HUES48 (cell line): ENCODE measurements at regions not wholly inside any gene's neighbourhood (a gene's known extent, or its start where the extent isn't known, plus 50 kb on each side); places are given as distances from the start of the nearest gene placed in this dataset.

Experiments
- H3K27ac ChIP-seq: one replicate; pipeline ENCODE4 v1.7.0; 2013; ENCODE audit warnings: low read depth, low read length, inconsistent platforms
- H3K27me3 ChIP-seq: 2 replicates; pipeline ENCODE4 v1.6.1; 2013; ENCODE audit warnings: mild to moderate bottlenecking, low read length; ENCODE audit not compliant: control insufficient read depth, insufficient read depth
- H3K36me3 ChIP-seq: 2 replicates; pipeline ENCODE4 v1.6.1; 2013; ENCODE audit warnings: low read length; ENCODE audit not compliant: control insufficient read depth, insufficient read depth
- H3K4me1 ChIP-seq: 2 replicates; pipeline ENCODE4 v1.6.1; 2013; ENCODE audit warnings: mild to moderate bottlenecking, low read length; ENCODE audit not compliant: control insufficient read depth, insufficient read depth
- H3K4me3 ChIP-seq: 2 replicates; pipeline ENCODE4 v1.5.1; 2013; ENCODE audit warnings: mild to moderate bottlenecking, low read depth, low read length
- H3K9ac ChIP-seq: 2 replicates; pipeline ENCODE4 v1.6.1; 2013; ENCODE audit warnings: mild to moderate bottlenecking, low read depth, low read length, moderate library complexity
- H3K9me3 ChIP-seq: 2 replicates; pipeline ENCODE4 v1.6.1; 2013; ENCODE audit warnings: low read length; ENCODE audit not compliant: control insufficient read depth, insufficient read depth

DNA sequence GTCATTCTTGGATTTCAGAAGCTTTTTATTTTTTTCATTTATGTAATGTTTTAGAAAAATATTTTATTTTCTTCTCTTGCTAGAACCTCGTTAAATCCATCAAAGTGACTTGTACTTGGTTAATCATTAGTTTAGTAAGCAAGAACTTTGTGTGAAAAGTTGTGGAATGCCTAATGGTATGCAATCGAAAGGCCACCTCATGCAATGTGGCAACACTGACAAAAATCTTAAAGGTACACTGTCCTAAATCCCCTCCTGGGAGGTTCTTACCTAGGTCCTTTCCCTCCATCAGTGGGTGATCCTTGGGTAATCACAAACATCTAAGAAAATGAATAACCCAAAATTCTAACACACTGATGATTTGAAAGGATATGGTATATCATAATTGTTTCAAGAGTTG lies 304.2 kb downstream of the DNAH5 start:
- Histone ChIP-seq H3K4me1 (no peaks in the 10 kb centered on the region), H3K9ac (no peak overlapping the region), H3K36me3 (no peaks in the 10 kb centered on the region), H3K27ac (no peak overlapping the region), H3K9me3 (no peaks in the 10 kb centered on the region), H3K4me3 (no peak overlapping the region), H3K27me3 (no peaks in the 10 kb centered on the region)

DNA sequence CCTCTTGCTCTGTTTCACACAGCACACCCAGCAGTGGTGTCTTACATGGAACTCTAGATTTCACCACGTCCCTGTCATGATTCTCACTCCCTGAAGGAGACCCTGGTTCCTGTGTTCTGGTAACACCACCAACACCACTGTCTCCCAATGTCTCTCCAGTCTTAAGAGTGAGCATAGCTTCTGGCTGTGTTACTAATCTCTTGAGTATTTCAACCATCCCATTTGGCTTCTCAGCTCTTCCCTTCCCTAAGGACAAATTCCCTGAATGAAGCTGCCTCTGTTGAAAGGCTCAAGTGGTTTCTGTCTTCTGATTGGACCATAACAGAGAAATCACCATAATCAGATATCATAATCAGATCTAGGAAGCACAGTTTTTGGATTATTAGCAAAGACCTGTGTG lies 311.8 kb downstream of the DNAH5 start:
- H3K4me3 ChIP-seq = no peak overlapping the region
- H3K4me1 ChIP-seq = no peaks in the 10 kb centered on the region
- H3K27me3 ChIP-seq = no peaks in the 10 kb centered on the region
- H3K9ac ChIP-seq = no peak overlapping the region
- H3K9me3 ChIP-seq = no peaks in the 10 kb centered on the region
- no peak overlapping the region for H3K27ac ChIP-seq
- no peaks in the 10 kb centered on the region for H3K36me3 ChIP-seq

DNA sequence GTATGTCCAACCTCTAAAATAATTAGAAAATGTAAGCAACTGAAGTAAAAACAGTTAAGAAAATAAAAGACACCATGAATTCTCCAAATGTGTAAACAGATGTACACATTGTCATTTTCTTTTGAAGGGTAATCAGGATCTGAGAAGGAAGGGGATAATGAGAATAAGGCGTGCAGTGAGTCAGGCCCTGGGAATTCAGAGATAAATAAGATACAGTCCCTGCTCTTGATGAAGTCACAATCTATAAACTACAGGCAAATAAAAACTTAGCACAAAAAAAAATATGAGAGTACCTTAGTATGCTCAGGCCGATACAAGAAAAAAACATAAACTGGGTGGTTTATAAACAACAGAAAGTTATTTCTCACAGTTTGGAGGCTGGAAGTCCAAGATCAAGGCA lies 315.3 kb downstream of the DNAH5 start:
- Histone ChIP-seq H3K27ac (no peak overlapping the region), H3K9ac (no peak overlapping the region)

DNA sequence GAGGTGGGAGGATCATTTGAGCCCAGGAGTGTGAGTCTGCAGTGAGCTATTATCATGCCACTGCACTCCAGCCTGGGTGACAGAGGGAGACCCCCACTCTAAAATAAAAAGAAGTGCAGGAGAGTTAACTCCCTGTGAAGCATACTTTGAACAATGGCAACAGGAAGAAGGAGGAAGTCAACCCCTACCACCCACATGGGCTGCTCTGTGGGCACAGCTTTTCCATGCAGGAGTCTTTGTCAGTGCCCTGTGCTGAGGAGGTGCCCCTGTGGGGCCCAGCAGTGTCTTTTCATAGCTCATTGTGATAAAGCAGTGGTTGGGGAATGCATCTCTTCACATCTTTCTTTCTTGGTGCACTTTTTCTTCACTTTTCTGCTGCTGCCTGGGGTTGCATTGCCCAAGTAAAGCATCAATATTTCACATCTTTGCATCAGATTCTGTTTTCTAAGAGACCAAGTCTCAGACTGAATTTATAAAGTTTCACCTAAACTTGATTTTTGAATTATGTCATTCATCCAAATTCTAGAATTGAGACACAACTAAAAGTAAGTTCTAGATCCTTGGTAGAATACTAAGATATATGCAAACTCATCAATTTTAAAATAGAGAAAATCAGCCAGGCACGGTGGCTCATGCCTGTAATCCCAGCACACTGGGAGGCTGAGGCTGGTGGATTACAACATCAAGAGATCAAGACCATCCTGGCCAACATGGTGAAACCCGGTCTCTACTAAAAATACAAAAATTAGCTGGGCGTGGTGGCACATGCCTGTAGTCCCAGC lies 316.6 kb downstream of the DNAH5 start:
- Histone ChIP-seq H3K4me3 (no peak overlapping the region), H3K4me1 (no peaks in the 10 kb centered on the region), H3K9ac (no peak overlapping the region), H3K36me3 (no peaks in the 10 kb centered on the region), H3K27ac (no peak overlapping the region), H3K27me3 (no peaks in the 10 kb centered on the region), H3K9me3 (no peaks in the 10 kb centered on the region)

More for the DNA sequence above, 315.3 kb downstream of the DNAH5 start:
- no peaks in the 10 kb centered on the region for H3K9me3 ChIP-seq
- no peaks in the 10 kb centered on the region for H3K4me1 ChIP-seq
- H3K27me3 ChIP-seq = no peaks in the 10 kb centered on the region
- H3K4me3 ChIP-seq = no peak overlapping the region
- no peaks in the 10 kb centered on the region for H3K36me3 ChIP-seq

DNA sequence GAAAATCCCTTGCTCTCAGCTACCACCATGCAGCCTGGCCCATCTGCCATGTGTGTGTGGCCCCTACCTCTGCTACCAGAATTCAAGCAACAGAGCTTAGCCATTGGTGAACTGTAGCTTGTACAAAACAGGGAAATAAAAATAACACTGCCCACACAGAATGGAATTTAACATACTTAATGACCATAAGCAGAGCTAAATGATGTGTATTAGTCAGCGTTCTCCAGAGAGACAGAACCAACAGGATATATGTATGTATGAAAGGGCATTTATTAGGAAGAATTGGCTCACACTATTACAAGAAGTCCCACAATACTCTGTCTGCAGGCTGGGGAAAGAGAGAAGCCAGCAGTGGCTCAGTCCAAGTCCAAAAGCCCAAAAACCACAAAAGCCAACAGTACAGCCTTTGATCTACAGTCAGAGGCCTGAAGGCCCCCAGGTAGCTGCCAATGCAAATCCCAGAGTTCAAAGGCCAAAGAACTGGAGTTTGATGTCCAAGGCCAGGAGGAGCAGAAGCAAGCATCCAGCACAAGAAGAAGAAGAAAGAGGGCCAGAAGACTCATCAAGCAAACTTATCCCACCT lies 318.8 kb downstream of the DNAH5 start:
- H3K36me3 ChIP-seq = no peaks in the 10 kb centered on the region
- no peak overlapping the region for H3K4me3 ChIP-seq
- H3K27ac ChIP-seq = no peak overlapping the region
- no peaks in the 10 kb centered on the region for H3K4me1 ChIP-seq
- H3K9ac ChIP-seq = no peak overlapping the region
- no peaks in the 10 kb centered on the region for H3K9me3 ChIP-seq
- no peaks in the 10 kb centered on the region for H3K27me3 ChIP-seq

DNA sequence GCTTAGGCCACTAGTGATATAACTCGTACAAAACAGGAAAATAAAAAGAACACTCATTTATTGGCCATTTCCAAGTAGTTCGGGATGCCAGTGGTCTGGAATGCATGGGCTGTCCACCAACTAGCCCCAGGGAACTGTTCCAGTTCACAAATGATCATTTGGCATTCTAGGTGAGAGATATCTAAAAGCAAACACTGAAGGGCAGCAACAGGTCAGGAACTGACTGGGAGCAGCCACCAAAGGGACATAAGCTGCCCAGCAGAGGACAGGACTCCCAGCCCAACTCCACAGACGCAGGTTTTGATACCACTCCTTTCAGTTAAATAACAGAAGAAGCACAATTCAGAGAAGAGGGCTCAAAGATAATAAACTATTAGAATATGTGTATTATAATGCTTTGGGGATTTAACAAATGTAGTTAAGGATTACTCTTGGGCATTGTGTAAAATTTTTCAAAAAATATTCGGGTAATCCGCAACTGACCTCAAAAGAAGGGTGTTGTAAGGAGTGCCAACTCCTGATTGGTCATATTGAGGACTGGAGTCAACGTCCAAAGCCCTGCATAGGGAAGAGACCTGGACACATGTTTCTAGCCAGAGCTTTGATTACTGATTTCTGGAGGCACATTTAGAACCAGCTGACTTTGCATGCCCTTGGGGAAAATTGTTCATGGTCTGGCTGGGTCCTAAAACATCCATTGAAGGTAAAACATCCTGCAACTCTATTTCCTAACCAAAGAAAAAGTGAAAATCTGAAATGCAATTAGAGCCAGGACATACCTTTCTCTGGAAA lies 320.0 kb downstream of the DNAH5 start:
- Histone ChIP-seq H3K9me3 (no peaks in the 10 kb centered on the region), H3K9ac (no peak overlapping the region), H3K4me1 (no peaks in the 10 kb centered on the region), H3K27ac (no peak overlapping the region), H3K27me3 (no peaks in the 10 kb centered on the region), H3K36me3 (no peaks in the 10 kb centered on the region), H3K4me3 (no peak overlapping the region)

DNA sequence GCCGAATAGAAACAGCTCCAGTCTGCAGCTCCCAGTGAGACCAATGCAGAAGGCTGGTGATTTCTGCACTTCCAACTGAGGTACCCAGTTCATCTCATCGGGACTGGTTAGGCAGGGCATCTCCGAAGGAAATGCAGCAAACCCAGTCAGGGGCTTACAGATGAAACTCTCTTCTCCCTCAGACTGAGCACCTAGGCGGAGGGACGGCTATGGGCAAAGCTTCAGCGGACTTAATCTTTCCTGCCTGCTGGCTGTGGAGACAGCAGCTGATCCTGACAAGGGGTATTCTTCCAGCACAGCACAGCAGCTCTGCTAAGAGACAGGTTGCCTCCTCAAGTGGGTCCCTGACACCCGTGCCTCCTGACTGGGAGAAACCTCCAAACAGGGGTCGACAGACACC lies 330.9 kb downstream of the DNAH5 start:
- H3K36me3 ChIP-seq = no peaks in the 10 kb centered on the region
- no peaks in the 10 kb centered on the region for H3K9me3 ChIP-seq
- H3K4me3 ChIP-seq = no peak overlapping the region
- H3K9ac ChIP-seq = no peak overlapping the region
- H3K4me1 ChIP-seq = no peaks in the 10 kb centered on the region
- no peak overlapping the region for H3K27ac ChIP-seq
- no peaks in the 10 kb centered on the region for H3K27me3 ChIP-seq

DNA sequence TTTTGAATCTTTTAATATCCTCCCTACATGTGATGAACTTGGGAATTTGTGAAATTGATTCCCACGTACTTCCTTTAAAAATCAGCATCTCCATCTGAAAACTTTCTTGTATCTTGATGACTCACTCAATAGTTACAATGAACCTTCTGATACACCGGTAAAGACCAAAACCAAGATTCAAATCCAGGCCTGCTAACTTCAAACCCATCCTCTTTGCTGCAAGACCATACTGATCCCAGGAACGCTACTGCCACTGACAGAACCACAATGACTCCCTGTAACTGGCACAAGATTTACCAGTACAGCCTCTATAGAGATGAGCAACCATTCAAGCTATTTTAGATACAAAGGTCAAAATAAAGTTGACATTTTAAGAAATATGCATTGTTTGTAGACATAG lies 332.9 kb downstream of the DNAH5 start:
- no peak overlapping the region for H3K4me3 ChIP-seq
- no peaks in the 10 kb centered on the region for H3K4me1 ChIP-seq
- H3K9me3 ChIP-seq = no peaks in the 10 kb centered on the region
- no peak overlapping the region for H3K27ac ChIP-seq
- no peaks in the 10 kb centered on the region for H3K27me3 ChIP-seq
- H3K9ac ChIP-seq = no peak overlapping the region
- H3K36me3 ChIP-seq = no peaks in the 10 kb centered on the region

DNA sequence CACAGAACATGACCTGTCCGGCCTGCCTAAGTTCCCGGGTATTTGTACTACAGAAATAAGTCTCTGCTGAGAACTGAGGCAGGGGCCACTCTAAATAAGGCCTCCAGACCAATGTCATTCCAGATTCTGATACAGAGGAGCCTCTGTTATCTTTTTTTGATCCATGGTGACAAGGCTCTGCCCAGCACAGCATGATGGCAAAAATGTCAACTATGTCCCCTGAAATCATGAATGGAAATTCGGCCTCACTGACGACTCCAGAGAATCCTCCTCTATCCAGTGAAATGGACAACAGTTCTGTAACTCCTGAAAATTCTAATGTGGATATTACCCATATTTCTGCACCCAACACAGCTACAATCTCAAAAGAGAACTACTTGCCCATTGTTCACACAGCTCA lies 335.0 kb downstream of the DNAH5 start:
- H3K36me3 ChIP-seq = no peaks in the 10 kb centered on the region
- H3K4me3 ChIP-seq = no peak overlapping the region
- H3K4me1 ChIP-seq = no peaks in the 10 kb centered on the region
- no peaks in the 10 kb centered on the region for H3K9me3 ChIP-seq
- no peak overlapping the region for H3K9ac ChIP-seq
- H3K27me3 ChIP-seq = no peaks in the 10 kb centered on the region
- H3K27ac ChIP-seq = no peak overlapping the region

DNA sequence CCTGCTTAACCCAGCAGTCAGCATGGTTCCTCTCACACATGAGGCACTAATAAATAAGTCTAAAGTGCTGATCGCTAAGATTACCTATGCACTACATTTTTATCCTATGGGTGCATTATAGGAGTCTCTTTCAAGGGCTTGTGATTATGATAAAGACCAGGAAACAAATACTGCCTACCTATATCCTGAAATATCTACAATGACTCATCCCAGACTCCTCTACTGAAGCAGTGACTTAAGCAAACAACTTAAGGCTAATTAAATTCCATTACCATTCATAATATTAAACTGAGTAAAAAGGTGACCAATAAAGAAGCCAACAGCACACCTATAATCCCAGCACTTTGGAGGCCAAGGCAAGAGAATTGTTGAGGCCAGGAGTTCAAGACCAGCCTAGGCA lies 338.4 kb downstream of the DNAH5 start:
- Histone ChIP-seq H3K9ac (no peak overlapping the region), H3K9me3 (no peaks in the 10 kb centered on the region), H3K4me3 (no peak overlapping the region), H3K4me1 (no peaks in the 10 kb centered on the region), H3K27ac (no peak overlapping the region), H3K27me3 (no peaks in the 10 kb centered on the region), H3K36me3 (no peaks in the 10 kb centered on the region)

DNA sequence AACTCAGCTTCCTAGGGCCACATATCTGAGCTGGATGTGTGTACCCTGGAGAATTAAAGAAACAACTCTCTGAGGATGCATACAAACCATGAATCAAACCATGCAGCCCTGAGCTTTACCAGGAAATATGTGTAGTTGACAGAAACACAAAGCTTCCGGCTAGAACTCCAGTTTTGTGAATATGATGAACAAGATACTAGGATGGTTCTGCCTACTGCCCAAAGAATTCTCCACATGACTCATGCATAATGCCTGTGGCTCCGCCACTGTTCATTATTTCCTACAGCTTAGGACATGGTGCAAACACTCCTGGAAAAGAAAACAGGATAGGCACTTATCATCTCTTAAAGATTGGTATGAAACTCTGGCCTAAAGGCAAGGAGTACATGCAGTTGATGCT lies 343.4 kb downstream of the DNAH5 start:
- Histone ChIP-seq H3K4me3 (no peak overlapping the region), H3K27ac (no peak overlapping the region), H3K4me1 (no peaks in the 10 kb centered on the region), H3K36me3 (no peaks in the 10 kb centered on the region), H3K9ac (no peak overlapping the region), H3K9me3 (0 out of 2 replicates have a peak, but pooled peaks cover 3% of the 10 kb centered on the region), H3K27me3 (no peaks in the 10 kb centered on the region)
